ENCODE measurements at regions not wholly inside any gene's neighbourhood (a gene's known extent, or its start where the extent isn't known, plus 50 kb on each side); places are given as distances from the start of the nearest gene placed in this dataset.
"Not testable (repeated sequence)": the region's sequence is repeated elsewhere in the genome, so short reads cannot be mapped to it uniquely, and the experiment has no call there.

DNA sequence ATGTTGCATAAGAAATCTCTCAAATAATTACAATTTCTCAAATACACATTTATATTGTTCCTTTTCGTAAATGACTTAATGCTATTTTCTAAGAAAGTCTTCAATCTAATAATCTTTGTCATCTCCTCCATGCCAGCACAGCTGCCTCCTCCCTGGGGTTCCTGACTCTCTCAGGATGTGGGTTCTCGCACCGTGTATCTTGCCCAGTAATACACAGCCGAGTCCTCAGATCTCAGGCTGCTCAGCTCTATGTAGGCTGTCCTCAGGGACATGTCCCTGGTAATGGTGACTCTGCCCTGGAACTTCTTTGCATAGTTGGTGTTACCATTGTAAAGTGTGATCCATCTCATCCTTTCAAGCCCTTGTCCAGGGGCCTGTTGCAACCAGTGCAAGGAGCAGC lies 1177.3 kb downstream of the TMEM121 start:
- not testable (repeated sequence) for DNase-seq (ENCODE audit: low read depth in 2 of 2)

- DNase-seq (ENCODE audit: low read depth in 2 of 2): not testable (repeated sequence)
These were observed 1180.1 kb downstream of the TMEM121 start for GRCh38 chr14:106706488-106706887.

DNA sequence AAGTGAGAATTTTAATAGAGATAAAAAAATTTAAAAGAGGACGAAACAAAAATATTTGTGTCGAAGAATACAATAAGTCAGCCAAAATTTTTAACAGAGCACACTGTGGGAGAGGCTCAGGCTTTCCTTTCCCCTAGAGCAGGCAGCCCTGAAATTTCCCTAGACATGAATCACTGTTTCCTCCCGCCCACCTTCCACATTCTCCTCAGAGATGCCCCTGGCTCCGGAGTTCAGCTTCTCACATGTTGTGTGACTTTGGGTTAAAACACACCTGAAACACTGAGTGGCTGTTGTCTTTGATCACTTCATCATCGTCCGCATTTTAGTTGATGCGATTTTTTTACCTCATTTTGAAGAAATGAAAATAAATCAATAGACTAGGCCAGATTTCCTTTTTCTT lies 1183.8 kb downstream of the TMEM121 start:
- DNase-seq (ENCODE audit: low read depth in 2 of 2): not testable (repeated sequence)

GRCh38 chr14:106712513-106712912 lies 1186.1 kb downstream of the TMEM121 start:
- DNase-seq (ENCODE audit: low read depth in 2 of 2): not testable (repeated sequence)

GRCh38 chr14:106714446-106715428 lies 1188.4 kb downstream of the TMEM121 start:
- not testable (repeated sequence) for DNase-seq (ENCODE audit: low read depth in 2 of 2)

- not testable (repeated sequence) for DNase-seq (ENCODE audit: low read depth in 2 of 2)
These were observed 1191.2 kb downstream of the TMEM121 start for GRCh38 chr14:106717544-106717943.

DNA sequence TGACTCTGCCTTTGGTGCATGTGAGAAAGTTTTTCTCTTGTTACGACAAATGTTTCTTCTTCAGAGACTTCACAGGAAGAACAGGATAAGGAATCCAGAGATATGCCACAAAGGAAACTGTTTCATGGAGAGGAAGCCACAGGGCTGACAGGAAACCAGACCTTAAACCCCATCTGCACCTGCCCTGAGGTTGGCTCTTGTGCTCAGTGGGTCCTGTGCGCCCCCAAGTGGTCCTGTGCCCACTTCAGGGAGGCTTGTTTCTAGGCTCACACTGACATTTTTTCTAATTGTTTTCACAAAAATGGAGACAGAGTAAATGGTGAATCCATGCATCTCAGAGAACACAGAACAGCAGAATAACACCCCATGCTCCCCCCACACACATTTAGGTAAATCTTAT lies 1193.5 kb downstream of the TMEM121 start:
- not testable (repeated sequence) for DNase-seq (ENCODE audit: low read depth in 2 of 2)

DNA sequence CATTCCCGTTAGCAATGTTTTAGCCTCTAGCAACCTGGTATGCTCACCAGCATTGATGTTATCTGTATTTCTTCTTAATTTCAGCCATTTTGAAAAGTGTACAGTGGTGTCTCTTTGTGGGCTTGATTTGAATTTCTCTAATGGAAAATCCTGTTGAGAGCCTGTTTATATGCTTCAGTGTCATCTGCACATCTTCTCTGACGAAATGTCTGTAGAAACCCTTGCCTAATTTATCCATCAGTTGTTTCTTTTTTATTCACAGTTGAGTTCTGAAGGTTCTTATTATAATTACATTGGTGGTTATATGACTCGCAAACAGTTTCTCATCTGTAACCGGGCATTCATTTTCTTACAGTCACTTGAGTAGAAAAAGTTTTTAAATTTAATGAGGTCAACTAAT lies 1195.5 kb downstream of the TMEM121 start:
- not testable (repeated sequence) for DNase-seq (ENCODE audit: low read depth in 2 of 2)

- DNase-seq (ENCODE audit: low read depth in 2 of 2): not testable (repeated sequence)
These were observed 1196.7 kb downstream of the TMEM121 start for GRCh38 chr14:106722813-106723687.

DNA sequence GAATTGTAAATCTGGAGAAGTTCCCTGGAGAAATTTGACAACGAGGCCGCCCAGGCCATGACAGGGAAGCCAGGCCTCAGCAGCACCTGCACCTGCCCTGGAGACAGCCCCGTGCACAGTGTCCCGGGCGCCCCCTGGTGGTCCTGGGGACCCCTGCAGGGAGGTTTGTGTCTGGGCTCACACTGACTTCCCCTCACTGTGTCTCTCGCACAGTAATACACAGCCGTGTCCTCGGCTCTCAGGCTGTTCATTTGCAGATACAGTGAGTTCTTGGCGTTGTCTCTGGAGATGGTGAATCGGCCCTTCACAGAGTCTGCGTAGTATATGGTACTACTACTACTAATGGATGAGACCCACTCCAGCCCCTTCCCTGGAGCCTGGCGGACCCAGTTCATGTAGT lies 1201.6 kb downstream of the TMEM121 start:
- not testable (repeated sequence) for DNase-seq (ENCODE audit: low read depth in 2 of 2)

GRCh38 chr14:106728611-106729010 lies 1202.2 kb downstream of the TMEM121 start:
- DNase-seq (ENCODE audit: low read depth in 2 of 2): no peak

- DNase-seq (ENCODE audit: low read depth in 2 of 2): no peak
These were observed 1203.2 kb downstream of the TMEM121 start for GRCh38 chr14:106729551-106729950.

DNA sequence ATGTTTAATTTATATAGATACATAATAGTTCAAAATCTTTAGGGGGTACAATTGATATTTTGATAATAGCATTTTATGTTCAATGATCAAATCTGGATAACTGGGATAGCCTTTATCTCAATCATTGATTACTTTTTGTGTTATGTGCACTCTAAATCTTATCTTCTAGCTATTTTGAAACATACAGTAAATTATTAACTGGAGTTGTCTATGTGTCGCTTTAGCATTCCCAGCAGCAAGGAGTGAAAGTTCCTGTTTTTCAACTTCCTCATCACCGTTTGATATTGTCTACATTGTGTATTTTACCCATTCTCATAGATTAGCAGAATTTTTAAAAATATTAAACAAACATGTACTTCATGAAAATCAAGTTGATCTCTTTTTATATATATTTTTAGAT lies 1207.4 kb downstream of the TMEM121 start:
- DNase-seq (ENCODE audit: low read depth in 2 of 2): no peak

DNA sequence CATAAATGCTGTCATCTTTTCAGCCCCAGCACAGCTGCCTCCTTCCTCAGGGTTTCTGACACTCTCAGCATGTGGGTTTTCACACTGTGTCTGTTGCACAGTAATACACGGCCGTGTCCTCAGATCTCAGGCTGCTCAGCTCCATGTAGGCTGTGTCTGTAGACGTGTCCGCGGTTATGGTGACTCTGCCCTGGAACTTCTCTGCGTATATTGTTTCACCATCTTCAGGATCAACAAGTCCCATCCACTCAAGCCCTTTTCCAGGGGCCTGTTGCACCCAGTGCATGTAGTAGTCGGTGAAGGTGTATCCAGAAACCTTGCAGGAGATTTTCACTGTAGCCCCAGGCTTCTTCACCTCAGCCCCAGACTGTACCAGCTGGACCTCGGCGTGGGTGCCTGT lies 1210.6 kb downstream of the TMEM121 start:
- peak in 1 of 2 donors; percentile 24 for DNase-seq (ENCODE audit: low read depth in 2 of 2)

DNA sequence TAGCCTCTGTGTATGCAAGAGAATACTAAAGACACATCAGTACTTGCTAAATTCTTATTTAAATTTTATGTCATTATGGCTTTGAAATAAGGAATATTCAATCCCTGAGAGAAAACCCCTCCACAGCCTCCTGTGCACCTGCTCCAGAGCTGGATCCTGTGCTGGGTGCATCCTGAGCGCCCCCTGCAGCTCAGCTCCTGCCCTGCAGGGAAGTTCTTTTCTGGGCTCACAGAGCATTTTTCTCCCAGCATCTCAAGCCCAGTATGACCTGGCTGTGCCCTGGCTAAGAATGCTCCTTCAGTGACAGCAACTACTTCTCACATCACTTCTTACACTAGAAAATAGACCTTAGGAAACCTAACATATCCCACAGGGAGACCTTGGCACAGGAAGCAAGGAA lies 1211.7 kb downstream of the TMEM121 start:
- no peak for DNase-seq (ENCODE audit: low read depth in 2 of 2)

DNA sequence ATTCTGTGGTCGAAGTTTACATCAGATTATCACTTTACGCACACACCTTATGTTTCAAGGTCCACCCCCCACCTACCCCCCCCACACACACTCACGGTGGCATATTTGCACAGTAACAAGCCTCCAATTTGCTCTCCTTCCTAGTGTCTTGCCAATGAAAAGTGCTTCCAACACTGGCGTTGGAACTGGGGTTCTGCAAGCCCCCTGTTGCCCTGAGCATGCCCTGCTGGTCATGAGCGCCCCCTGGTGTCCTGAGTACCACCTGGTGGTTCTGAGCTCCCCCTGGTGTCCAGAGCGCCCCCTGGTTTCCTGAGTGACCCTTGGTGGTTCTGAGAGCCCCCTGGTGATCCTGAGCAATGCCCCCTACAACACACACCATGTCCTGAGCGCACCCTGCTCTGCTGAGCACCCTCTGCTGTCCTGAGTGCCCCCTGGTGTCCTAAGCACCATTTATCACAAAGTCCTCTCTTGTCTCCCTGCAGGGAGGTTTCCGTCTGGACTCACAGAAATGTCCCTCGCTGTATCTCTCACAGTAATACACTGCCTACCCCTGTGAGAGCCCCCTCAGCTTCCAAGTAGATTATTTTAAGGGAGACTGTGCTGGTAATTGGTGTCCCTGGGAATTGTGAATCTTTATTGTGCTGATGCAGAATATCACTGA lies 1212.3 kb downstream of the TMEM121 start:
- not testable (repeated sequence) for DNase-seq (ENCODE audit: low read depth in 2 of 2)

- peak in 1 of 2 donors; percentile 59 for DNase-seq (ENCODE audit: low read depth in 2 of 2)
These were observed 1214.9 kb downstream of the TMEM121 start for GRCh38 chr14:106741086-106741827.

DNA sequence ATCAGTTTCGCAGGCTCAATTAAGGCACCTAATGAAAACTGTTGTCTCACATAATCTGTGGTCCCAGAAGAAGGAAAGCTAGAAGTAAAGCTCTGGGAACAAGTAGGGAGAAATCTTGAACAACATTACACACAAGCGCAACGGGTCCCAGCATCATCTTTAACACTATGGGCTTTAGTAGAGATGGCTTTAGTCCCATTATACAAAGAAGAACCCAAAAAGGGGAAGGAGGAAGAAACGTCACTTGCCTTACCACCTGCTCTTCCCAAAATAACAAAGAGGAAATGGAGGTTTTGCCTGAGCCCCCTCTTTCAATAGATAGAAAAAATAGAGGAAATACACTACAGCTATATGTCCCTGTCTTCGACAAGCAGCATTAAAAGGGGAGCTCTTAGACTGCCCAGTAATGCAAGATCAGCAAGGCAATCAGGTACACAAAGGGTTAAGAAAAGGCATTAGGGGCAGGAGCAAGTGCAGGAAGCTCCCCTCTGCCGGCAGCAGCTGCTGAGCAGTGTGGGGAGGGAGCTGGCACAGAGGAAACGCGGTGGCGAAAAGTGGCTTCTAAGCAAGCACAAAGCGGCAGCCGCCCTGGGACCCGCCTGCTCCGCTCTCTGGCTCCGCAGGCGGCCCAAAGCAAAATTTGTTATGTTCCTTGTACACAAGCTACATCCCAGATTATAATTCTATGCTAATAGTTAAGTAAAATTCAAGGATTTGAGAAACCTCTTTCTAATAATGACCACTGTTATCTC lies 1218.8 kb downstream of the TMEM121 start:
- DNase-seq (ENCODE audit: low read depth in 2 of 2): not testable (repeated sequence)

- DNase-seq (ENCODE audit: low read depth in 2 of 2): not testable (repeated sequence)
These were observed 1223.7 kb downstream of the TMEM121 start for GRCh38 chr14:106750089-106750488.

GRCh38 chr14:106753751-106754150 lies 1227.4 kb downstream of the TMEM121 start:
- DNase-seq (ENCODE audit: low read depth in 2 of 2): not testable (repeated sequence)
